ENCODE measurements at regions not wholly inside any gene's neighbourhood (a gene's known extent, or its start where the extent isn't known, plus 50 kb on each side); places are given as distances from the start of the nearest gene placed in this dataset.

GRCh38 chr9:23621924-23622323 is 204.1 kb downstream of the ELAVL2 start:
- peaks cover 0 to 5% (median 0%) of the 10 kb centered on the region in 11 donors for H3K9me3 ChIP-seq
- peaks cover 0 to 9% (median 0%) of the 10 kb centered on the region in 9 donors for H3K4me1 ChIP-seq
- peak overlapping the region in 8 of 10 donors; percentile 25 to 72 (median 56) for H3K27ac ChIP-seq
- H3K4me3 ChIP-seq: no peak overlapping the region
- intact Hi-C loops (cut with DNase I): loop anchor here in 1 of 10 donors (10.0 kb wide), 1 partner anchor 127 kb away; no protein-coding TSS in a partner anchor
- DNase-seq (peak in 1 of 2 donors; percentile 33), ATAC-seq (peak in 7 of 8 donors; percentile 38 to 94 (median 80))
- H3K36me3 ChIP-seq: no peaks in the 10 kb centered on the region
- H3K27me3 ChIP-seq: no peaks in the 10 kb centered on the region
- TF ChIP-seq CTCF (IDR thresholded peaks at IDR 0.05): no peak
- WGBS, 2 donors: 60 to 64% methylated on average over 3 of the region's 3 CpGs

GRCh38 chr9:23622396-23622795 is 203.6 kb downstream of the ELAVL2 start:
- 85 to 90% methylated on average over 4 of the region's 4 CpGs for WGBS, 2 donors
- ATAC-seq (no peak), DNase-seq (no peak)
- peaks cover 0 to 9% (median 0%) of the 10 kb centered on the region in 9 donors for H3K4me1 ChIP-seq
- H3K9me3 ChIP-seq: peaks cover 0 to 5% (median 0%) of the 10 kb centered on the region in 11 donors
- no peak for TF ChIP-seq CTCF (IDR thresholded peaks at IDR 0.05)
- intact Hi-C loops (cut with DNase I): loop anchor here in 1 of 10 donors (10.0 kb wide), 1 partner anchor 128 kb away; no protein-coding TSS in a partner anchor
- H3K4me3 ChIP-seq: no peak overlapping the region
- no peaks in the 10 kb centered on the region for H3K36me3 ChIP-seq
- peak overlapping the region in 8 of 10 donors; percentile 19 to 72 (median 50) for H3K27ac ChIP-seq
- no peaks in the 10 kb centered on the region for H3K27me3 ChIP-seq

- ATAC-seq (no peak), DNase-seq (no peak)
- no peaks in the 10 kb centered on the region for H3K4me1 ChIP-seq
- H3K4me3 ChIP-seq: no peak overlapping the region
- no peaks in the 10 kb centered on the region for H3K36me3 ChIP-seq
- 83 to 93% methylated on average over 2 of the region's 2 CpGs for WGBS, 2 donors
- intact Hi-C loops (cut with DNase I): no loop called here
- TF ChIP-seq CTCF (IDR thresholded peaks at IDR 0.05): no peak
- no peaks in the 10 kb centered on the region for H3K27me3 ChIP-seq
- peaks cover 0 to 5% (median 0%) of the 10 kb centered on the region in 11 donors for H3K9me3 ChIP-seq
- H3K27ac ChIP-seq: no peak overlapping the region
These were observed 195.6 kb downstream of the ELAVL2 start for GRCh38 chr9:23630488-23630887.

- ATAC-seq (no peak), DNase-seq (no peak)
- Histone ChIP-seq H3K4me3 (no peak overlapping the region), H3K4me1 (no peaks in the 10 kb centered on the region), H3K36me3 (no peaks in the 10 kb centered on the region), H3K9me3 (no peaks in the 10 kb centered on the region), H3K27ac (no peak overlapping the region), H3K27me3 (no peaks in the 10 kb centered on the region)
- intact Hi-C loops (cut with DNase I): no loop called here
- 80 to 81% methylated on average over 2 of the region's 2 CpGs for WGBS, 2 donors
- TF ChIP-seq CTCF (IDR thresholded peaks at IDR 0.05): no peak
These were observed 190.8 kb downstream of the ELAVL2 start for GRCh38 chr9:23635276-23635675.

All from heart right ventricle (tissue), 16 donors.